H1 (cell line): ENCODE measurements at regions not wholly inside any gene's neighbourhood (a gene's known extent, or its start where the extent isn't known, plus 50 kb on each side); places are given as distances from the start of the nearest gene placed in this dataset.

Experiments used
- POLR2A ChIP-seq, 2 experiments: IDR thresholded peaks; 1 replicate in 1 of 2; 2 replicates in 1 of 2; pipeline ENCODE4 v1.6.1; 2011; ENCODE audit warnings: low read depth in 2 of 2, low read length in 2 of 2, mild to moderate bottlenecking in 2 of 2; ENCODE audit errors: control extremely low read depth in 1 of 2
- POLR2AphosphoS5 ChIP-seq: IDR thresholded peaks from 2 replicates; pipeline ENCODE4 v1.6.1; 2011; ENCODE audit warnings: low read depth, low read length
- SIX5 ChIP-seq: IDR thresholded peaks from 2 replicates; pipeline ENCODE4 v1.6.1; 2011; ENCODE audit warnings: mild to moderate bottlenecking, low read depth, low read length
- SP1 ChIP-seq: IDR thresholded peaks from 2 replicates; pipeline ENCODE4 v1.6.1; 2011; ENCODE audit warnings: low read depth, low read length
- YY1 ChIP-seq: IDR thresholded peaks from 2 replicates; pipeline ENCODE4 v1.6.1; 2011; ENCODE audit warnings: low read depth, mild to moderate bottlenecking, low read length

- TF ChIP-seq POLR2A (IDR thresholded peaks at IDR 0.05; ENCODE audit: control extremely low read depth in 1 of 2, low read depth in 2 of 2, low read length in 2 of 2) = no peak
- no peak for TF ChIP-seq POLR2AphosphoS5
- no peak for TF ChIP-seq YY1
- TF ChIP-seq SP1 = no peak
- no peak for TF ChIP-seq SIX5
Measured at GRCh38 chrX:5702890-5703289, 525.8 kb downstream of the NLGN4X start (continued).
